Parathyroid adenoma (tissue), 2 donors: ENCODE measurements at regions not wholly inside any gene's neighbourhood (a gene's known extent, or its start where the extent isn't known, plus 50 kb on each side); places are given as distances from the start of the nearest gene placed in this dataset.

ENCODE experiments used
- H2AFZ ChIP-seq: fragments of 300-600 bp; sonication (generic); one replicate; pipeline ENCODE4 v1.7.0; 2017; ENCODE audit warnings: antibody characterized with exemption, mild to moderate bottlenecking
- H3K27ac ChIP-seq: fragments of 300-600 bp; sonication (generic); one replicate; pipeline ENCODE4 v1.7.0; 2017
- H3K27me3 ChIP-seq: fragments of 300-600 bp; sonication (generic); one replicate; pipeline ENCODE4 v1.7.0; 2017; ENCODE audit warnings: low read length; ENCODE audit not compliant: control insufficient read depth, insufficient read depth
- H3K36me3 ChIP-seq: fragments of 300-600 bp; sonication (generic); one replicate; pipeline ENCODE4 v1.7.0; 2017; ENCODE audit warnings: low read length; ENCODE audit not compliant: control insufficient read depth, insufficient read depth
- H3K4me1 ChIP-seq: fragments of 300-600 bp; sonication (generic); one replicate; pipeline ENCODE4 v1.7.0; 2017; ENCODE audit warnings: control low read depth
- H3K4me2 ChIP-seq: fragments of 300-600 bp; sonication (generic); one replicate; pipeline ENCODE4 v1.7.0; 2017; ENCODE audit warnings: low read length
- H3K4me3 ChIP-seq: fragments of 300-600 bp; sonication (generic); one replicate; pipeline ENCODE4 v1.7.0; 2017; ENCODE audit warnings: low read depth, low read length
- H3K79me2 ChIP-seq: fragments of 300-600 bp; sonication (generic); one replicate; pipeline ENCODE4 v1.7.0; 2017; ENCODE audit warnings: control low read depth
- H3K9ac ChIP-seq: fragments of 300-600 bp; sonication (generic); one replicate; pipeline ENCODE4 v1.7.0; 2017; ENCODE audit warnings: mild to moderate bottlenecking
- H3K9me3 ChIP-seq: fragments of 300-600 bp; sonication (generic); one replicate; pipeline ENCODE4 v1.7.0; 2017; ENCODE audit warnings: low read length; ENCODE audit not compliant: control insufficient read depth
- TF ChIP-seq, protein P1 (sequence below): fragments of 300-600 bp; sonication (generic); IDR thresholded peaks from one replicate; pipeline ENCODE4 v1.7.0; 2017; ENCODE audit warnings: antibody characterized with exemption, mild to moderate bottlenecking
- donor health status: primary hyperparathyroidism.

DNA sequence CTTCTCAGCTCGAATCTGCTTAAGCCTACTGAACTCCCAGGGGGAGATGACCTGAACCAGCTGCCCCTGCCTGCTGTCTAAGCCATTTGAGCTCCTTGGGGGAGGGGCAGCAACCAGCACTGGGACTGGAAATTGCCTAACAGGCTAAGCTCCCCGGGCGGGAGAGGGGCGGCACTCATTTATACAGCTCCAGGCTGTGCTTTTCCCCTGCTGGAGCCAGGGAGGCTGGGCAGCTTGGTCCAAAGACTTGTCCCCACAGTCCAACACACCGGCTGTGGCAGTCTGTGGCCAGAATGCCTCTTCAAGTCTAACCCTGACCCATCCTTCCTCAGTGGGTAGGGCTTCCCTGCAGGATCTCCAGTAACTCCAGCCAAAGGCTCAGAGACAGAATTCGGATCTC is 1241.5 kb downstream of the ROBO2 start:
- TF ChIP-seq, protein P1, sequence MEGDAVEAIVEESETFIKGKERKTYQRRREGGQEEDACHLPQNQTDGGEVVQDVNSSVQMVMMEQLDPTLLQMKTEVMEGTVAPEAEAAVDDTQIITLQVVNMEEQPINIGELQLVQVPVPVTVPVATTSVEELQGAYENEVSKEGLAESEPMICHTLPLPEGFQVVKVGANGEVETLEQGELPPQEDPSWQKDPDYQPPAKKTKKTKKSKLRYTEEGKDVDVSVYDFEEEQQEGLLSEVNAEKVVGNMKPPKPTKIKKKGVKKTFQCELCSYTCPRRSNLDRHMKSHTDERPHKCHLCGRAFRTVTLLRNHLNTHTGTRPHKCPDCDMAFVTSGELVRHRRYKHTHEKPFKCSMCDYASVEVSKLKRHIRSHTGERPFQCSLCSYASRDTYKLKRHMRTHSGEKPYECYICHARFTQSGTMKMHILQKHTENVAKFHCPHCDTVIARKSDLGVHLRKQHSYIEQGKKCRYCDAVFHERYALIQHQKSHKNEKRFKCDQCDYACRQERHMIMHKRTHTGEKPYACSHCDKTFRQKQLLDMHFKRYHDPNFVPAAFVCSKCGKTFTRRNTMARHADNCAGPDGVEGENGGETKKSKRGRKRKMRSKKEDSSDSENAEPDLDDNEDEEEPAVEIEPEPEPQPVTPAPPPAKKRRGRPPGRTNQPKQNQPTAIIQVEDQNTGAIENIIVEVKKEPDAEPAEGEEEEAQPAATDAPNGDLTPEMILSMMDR: no peak
- no peaks in the 10 kb centered on the region for H3K9me3 ChIP-seq
- no peak overlapping the region for H3K4me2 ChIP-seq
- H3K4me3 ChIP-seq: no peak overlapping the region
- no peaks in the 10 kb centered on the region for H3K36me3 ChIP-seq
- H3K27ac ChIP-seq: no peak overlapping the region
- H3K27me3 ChIP-seq: no peaks in the 10 kb centered on the region
- no peaks in the 10 kb centered on the region for H3K4me1 ChIP-seq
- no peaks in the 10 kb centered on the region for H3K79me2 ChIP-seq
- H3K9ac ChIP-seq: no peak overlapping the region
- H2AFZ ChIP-seq: no peak overlapping the region

DNA sequence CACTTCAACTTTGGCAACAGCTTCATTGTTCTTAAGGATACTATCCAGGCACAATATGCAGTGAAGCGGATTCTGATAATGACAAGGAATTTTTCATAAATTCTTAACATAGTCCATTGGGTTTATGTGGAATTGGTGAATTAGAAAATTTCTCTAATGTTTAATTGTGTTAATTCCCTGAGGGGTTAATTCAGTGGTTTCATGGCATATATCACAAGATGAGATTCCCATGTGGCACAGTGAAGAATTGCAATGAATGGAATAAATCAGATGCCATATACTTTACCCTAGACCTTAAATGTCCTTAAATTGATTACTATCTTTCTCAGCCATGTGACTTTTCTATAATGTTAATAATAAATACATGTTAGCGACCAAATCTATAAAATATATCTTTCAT is 1244.1 kb downstream of the ROBO2 start:
- no peak overlapping the region for H3K9ac ChIP-seq
- TF ChIP-seq, protein P1: no peak
- H3K4me1 ChIP-seq: no peaks in the 10 kb centered on the region
- no peak overlapping the region for H2AFZ ChIP-seq
- no peak overlapping the region for H3K4me3 ChIP-seq
- no peak overlapping the region for H3K4me2 ChIP-seq
- no peaks in the 10 kb centered on the region for H3K27me3 ChIP-seq
- H3K9me3 ChIP-seq: no peaks in the 10 kb centered on the region
- no peaks in the 10 kb centered on the region for H3K79me2 ChIP-seq
- H3K36me3 ChIP-seq: no peaks in the 10 kb centered on the region
- no peak overlapping the region for H3K27ac ChIP-seq

DNA sequence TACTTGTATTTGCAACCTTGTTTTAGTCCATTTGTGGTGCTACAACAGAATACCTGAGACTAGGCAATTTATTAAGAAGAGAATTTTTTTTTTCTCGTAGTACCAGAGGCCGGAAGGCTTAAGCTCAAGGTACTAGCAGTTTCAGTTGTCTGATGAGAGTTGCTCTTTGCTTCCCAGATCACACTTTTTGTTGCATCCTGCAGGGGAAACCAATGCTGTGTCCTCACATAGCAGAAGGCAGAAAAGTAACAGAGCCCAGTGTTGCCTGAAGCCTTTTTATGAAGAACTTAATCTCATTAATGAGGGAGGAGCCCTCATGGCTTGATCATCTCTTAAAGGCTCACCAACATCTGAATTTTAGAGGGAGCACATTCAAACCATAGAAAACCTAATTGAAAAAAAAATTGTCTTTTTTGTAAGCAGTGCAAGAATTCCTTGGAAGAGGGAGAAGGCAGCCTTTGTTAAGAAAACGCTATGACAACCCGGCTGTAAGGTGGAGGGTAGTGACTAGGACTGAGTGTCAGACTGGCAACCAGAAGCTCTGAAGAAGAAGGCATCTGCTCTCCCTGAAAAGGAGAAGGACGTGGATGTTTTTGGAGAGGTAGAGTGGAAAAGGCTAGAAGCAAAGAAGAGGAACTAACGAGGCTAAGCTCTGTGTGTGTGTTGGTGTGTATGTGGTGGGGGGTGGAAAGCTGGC is 1245.3 kb downstream of the ROBO2 start:
- TF ChIP-seq, protein P1: no peak
- Histone ChIP-seq H3K36me3 (no peaks in the 10 kb centered on the region), H3K27ac (no peak overlapping the region), H3K79me2 (no peaks in the 10 kb centered on the region), H3K9ac (no peak overlapping the region), H3K9me3 (no peaks in the 10 kb centered on the region), H3K27me3 (no peaks in the 10 kb centered on the region), H3K4me1 (no peaks in the 10 kb centered on the region), H2AFZ (no peak overlapping the region), H3K4me2 (no peak overlapping the region), H3K4me3 (no peak overlapping the region)

GRCh38 chr3:78287085-78287484 is 1247.2 kb downstream of the ROBO2 start:
- Histone ChIP-seq H2AFZ (no peak overlapping the region), H3K9ac (no peak overlapping the region), H3K79me2 (no peaks in the 10 kb centered on the region), H3K4me2 (no peak overlapping the region), H3K9me3 (no peaks in the 10 kb centered on the region), H3K4me1 (no peaks in the 10 kb centered on the region), H3K27me3 (no peaks in the 10 kb centered on the region), H3K4me3 (no peak overlapping the region), H3K36me3 (no peaks in the 10 kb centered on the region), H3K27ac (no peak overlapping the region)
- TF ChIP-seq, protein P1: no peak

DNA sequence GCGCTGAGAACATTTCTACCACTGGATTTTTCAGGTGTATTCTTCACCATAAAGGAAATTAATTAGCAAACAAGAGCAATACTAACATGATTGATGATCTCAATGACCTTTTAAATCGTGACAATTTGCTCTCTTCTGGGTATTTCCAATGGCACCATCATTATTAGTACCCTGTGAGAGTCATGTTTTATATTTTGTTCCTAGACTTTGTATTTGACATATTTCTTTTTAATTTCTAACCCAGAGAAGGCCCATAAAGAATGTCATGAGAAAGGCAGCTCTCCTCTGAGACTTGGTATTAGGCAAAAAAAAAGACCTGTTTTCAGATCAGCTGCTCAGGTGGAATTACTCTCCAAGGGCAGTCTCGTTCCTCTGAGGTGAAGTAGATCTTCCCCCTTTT is 1253.4 kb downstream of the ROBO2 start:
- TF ChIP-seq, protein P1: no peak

More for the DNA sequence above, 1253.4 kb downstream of the ROBO2 start:
- no peak overlapping the region for H3K4me3 ChIP-seq
- H3K27me3 ChIP-seq: no peaks in the 10 kb centered on the region
- H3K27ac ChIP-seq: no peak overlapping the region
- H3K9me3 ChIP-seq: no peaks in the 10 kb centered on the region
- no peaks in the 10 kb centered on the region for H3K79me2 ChIP-seq
- H3K36me3 ChIP-seq: no peaks in the 10 kb centered on the region
- H3K9ac ChIP-seq: no peak overlapping the region
- no peaks in the 10 kb centered on the region for H3K4me1 ChIP-seq
- H2AFZ ChIP-seq: no peak overlapping the region
- no peak overlapping the region for H3K4me2 ChIP-seq
